ENCODE measurements at regions not wholly inside any gene's neighbourhood (a gene's known extent, or its start where the extent isn't known, plus 50 kb on each side); places are given as distances from the start of the nearest gene placed in this dataset.

DNA sequence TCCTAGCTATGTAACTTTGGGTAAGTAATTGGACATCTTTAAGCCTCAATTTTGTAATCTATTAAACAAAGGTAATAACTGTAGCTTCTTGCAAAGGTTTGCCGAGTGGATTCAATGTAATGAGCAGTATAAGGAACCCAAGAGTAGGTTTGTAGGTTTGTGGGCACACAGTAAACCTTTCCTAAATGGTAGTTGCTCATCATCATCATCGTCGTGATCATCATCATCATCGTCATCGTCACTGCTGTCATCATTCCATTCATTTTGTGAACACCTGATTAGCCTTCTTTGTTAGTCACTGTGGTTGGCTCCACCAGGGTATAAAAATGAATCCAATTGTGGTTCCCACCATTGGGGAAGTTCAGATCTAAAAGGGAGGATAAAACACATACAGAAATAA is 223.1 kb upstream of the KIRREL3 start:
- no peak for DNase-seq (ENCODE audit: low read depth)

DNA sequence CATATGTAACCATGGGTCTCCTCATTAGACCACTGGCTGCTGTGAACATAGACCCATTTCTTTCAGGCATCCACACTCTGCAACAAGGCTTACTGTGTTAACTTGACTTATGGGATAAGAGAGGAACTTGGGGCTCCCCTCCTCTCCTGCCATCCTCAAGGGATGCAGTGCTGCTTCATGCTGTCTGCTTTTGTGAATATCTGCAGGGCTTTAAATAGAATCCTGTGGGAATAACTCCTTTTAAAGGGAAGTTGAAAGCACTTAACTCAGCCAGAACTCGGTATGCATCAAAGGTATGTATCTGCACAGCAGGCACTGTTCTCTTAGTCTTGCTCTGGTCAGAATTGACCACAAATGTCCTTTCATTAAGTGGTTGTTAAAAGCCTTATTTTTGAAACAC is 222.5 kb upstream of the KIRREL3 start:
- no peak for DNase-seq (ENCODE audit: low read depth)

DNA sequence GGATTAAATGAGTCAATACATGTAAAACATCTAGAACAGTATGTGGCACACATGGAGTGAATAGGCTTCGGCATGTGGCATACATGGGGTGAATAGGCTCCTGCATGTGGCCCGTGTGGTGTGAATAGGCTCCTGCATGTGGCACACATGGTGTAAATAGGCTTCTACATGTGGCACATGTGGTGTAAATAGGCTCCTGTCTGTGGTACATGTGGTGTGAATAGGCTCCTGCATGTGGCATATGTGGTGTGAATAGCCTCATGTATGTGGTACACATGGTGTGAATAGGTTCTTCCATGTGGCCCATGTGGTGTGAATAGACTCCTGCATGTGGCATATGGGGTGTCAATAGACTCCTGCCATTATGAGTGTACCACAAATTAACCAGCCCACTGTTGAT is 219.1 kb upstream of the KIRREL3 start:
- DNase-seq (ENCODE audit: low read depth): no peak

DNA sequence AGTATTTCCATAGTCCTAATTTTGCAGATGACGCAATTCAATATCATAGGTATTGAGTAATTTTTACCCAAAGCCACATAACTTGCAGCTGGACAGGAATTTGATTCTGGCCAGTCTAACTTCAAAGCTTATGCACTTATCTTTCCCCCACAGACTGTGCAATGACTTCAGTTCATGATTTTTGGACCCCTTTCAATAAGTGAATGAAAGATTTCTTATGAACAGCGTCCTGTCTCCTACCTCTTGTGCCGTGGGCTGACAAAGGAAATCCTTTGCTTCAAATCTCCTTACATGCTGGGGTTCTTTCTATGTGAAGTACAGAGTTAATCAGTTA is 217.7 kb upstream of the KIRREL3 start:
- DNase-seq (ENCODE audit: low read depth): no peak

DNA sequence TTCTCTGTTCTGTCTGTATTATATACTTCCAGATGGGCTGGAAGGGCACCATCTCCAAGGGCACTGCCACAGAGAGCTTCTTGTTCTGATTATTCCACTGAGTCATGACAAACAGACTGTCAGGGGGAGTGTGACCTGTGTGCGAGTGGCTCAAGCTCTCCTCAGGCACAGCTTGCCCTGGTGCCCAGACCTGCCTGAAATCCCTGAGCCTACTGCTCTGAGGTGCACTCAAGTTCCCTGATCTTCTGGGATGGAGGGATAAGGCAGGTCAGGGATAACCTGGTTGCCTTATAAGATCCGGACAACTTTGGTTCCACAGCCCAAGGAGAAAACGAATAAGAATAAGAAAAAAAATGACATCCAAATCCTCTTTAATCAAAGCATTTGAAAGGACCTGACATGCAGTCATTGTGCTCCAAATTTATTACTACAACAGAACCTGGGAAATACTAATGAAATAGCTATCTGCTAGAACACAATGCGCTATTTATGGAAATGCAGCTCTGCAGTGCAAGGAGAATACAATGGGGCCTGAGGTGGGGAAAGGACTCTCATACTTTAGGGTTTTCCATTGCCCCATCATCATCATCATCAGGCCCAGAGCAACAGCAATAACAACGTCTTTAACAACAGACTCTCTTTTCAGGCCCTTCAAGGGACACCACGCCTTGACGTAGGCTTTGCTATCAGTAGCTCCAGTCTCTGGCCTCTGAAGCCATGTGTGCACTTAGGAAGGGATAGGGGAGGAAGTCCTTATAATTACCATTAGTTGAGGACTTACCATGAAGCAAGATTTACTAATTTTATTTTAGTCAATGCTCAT is 217.1 kb upstream of the KIRREL3 start:
- no peak for DNase-seq (ENCODE audit: low read depth)

DNA sequence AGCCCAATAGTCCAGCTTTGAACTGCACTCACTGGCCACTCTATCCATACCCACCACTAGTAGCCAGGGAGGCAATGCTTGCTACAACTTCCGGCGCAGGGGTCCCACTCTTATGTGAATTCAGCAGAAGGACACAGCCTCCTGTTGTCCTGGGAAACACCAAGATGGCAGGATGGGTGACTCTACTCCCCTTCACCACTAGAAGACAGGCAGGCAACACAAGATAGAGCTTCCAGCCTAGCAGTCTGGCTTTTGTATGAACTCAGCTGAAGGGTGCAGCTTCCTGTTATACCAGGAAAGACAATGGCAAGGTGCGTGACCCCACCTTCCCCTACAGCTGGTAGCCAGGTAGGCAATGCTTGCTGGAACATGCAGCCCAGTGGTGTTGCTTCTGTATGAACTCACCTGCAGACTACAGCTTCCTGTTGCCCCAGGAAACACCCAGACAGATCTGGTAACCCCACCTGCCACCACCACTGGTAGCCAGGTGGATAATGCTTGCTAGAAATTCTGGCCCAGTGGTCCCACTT is 205.2 kb upstream of the KIRREL3 start:
- no peak for DNase-seq (ENCODE audit: low read depth)

DNA sequence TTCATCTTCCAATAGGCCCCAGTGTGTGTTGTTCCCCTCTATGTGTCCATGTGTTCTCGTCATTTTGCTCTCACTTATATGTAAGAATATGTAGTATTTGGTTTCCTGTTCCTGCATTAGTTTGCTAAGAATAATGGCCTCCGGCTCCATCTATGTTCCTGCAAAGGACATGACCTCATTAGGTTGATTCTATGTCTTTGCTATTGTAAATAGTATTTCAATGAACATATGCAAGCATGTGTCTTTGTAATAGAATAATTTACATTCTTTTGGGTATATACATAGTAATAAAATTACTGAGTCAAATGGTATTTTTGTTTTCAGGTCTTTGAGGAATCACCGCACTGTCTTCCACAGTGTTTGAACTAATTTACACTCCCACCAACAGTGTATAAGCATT is 202.9 kb upstream of the KIRREL3 start:
- no peak for DNase-seq (ENCODE audit: low read depth)

DNA sequence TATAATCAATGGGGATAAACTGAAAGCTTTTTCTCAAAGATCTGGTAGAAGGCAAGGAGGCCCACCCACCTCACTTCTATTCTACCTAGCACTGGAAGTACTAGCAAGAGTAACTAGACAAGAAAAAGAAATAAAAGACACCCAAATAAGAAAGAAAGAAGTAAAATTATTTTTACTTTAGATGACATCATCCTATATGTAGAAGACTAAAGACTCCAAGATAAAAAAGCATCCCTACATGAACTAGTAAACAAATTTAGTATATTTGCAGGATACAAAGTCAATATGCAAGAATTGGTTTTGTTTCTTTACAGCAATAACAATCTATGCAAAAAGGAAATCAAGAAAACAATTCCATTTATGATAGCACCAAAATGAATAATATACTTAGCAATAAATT is 201.5 kb upstream of the KIRREL3 start:
- no peak for DNase-seq (ENCODE audit: low read depth)

DNA sequence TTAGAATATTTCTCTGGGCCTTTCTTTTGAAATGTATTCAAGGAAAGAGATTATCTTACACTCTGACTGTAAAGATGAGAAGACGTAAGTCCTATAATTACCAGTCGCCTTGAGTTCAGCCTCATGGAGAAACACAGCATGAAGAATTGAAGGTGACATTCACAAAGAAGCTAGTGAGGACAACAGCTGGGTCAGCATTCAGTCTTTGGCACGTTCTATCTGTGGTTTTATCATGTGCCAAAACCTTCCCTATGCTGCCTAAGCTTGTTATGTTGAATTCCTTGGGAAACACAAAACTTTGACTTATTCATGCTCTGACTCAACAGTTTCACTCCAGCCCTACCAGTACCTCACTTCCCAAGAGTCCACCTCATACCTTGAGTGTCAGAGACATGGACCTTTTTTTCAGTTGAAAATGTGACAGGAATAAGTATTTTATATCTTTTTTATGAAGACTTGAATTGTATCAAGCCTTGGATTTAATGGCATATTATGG is 198.8 kb upstream of the KIRREL3 start:
- DNase-seq (ENCODE audit: low read depth): no peak

DNA sequence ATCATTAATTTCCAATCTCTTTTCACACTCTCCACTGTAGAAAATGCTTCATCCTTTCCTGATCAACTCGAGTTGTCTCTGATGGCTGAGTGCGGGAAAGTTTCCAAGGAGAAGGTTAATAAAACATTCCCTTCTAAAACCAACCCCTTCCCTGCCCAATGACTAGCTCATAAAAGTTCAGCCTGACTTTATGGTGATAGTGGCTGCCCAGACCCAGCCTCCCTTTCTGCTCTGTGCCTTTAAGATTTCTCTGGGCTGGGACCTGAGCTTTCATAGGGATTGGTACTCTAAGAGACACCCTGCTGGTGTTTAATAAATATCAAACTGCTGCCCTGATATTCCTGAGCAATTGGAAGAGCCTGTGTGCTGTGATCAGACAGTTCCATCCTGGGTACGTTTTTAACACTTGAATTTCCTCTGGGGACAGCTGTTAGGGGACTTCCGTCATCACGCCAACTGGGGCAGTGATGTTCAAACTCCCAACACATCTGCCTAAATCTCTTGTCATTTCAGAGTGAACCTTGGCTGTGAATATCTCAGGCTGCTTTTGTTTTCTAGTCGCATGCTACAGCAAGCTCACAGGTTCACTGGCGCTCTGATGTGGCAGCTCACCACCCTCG is 195.0 kb upstream of the KIRREL3 start:
- DNase-seq (ENCODE audit: low read depth): no peak

DNA sequence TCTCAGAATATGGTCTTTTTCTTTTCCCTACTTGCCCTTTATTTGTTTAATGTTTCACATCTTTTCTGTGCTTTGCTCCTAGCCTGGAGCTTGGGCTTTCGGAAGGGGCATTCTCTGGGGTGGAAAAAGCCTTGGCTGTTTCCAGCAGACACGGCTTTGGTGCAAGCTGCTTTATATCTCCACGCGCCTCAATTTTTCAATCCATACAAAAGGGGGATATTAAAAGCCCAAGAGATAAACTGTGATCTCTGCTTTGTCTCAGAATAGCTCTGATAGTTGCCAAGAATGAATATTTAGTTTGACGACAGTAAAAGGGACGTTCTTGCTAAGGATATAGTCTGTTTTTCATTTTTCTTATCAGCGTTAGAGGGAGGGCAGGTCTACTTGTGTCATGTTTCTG is 194.0 kb upstream of the KIRREL3 start:
- no peak for DNase-seq (ENCODE audit: low read depth)

DNA sequence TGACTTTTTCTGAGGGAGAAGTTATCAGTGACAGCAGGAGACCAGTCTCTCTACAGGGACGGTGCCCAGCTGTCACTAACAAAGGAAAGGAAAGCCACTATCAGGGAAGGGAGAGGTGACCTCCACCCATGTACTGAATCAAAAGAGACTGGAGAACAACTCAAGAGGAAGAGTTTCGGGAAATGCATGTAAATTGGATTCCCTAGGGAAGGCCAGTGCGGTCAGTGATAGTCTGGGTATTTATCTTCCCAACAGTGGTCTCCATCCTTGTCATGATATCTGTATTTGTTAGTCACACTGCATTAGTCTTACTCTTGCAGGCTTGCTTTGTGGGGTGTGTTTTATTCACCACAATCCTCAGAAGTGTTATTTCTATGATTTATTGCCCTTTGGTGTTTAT is 193.4 kb upstream of the KIRREL3 start:
- DNase-seq (ENCODE audit: low read depth): no peak

DNA sequence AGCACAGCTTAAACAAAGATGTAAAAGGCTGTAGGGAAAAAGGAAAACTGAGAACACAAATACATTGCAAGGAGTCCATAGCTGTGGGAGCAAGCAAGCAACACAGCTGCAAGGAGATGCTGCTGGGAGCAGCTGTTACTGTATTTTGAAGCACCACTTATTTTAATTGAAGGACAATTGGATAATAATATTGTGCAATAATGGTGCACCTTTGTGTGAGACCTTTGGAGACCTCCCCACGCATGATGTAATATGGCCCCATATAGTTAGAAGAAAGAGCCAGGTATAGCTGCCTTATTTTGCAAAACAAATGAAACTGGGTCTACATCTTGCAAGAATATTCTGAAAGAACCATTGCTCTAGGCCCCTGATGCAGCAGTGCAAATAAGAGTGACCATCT is 191.1 kb upstream of the KIRREL3 start:
- no peak for DNase-seq (ENCODE audit: low read depth)

DNA sequence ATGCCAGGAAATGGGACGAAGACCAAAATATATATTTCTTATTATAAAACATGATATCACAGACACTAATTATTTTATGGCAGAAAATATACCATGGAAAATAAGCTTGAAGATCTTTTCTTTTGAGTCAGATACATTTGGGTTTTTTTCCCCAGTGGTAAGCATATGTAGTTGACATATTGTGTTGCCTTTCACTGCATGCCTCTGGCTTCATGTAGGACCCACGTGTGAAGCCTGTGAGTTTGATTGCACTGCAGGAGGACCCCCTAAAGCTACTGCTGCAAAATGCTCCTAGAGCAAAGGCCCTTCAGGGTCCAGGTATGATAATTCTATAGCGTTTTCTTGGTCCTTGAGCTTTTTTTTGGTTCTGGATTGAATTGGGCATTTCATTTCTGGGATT is 190.7 kb upstream of the KIRREL3 start:
- DNase-seq (ENCODE audit: low read depth): no peak

DNA sequence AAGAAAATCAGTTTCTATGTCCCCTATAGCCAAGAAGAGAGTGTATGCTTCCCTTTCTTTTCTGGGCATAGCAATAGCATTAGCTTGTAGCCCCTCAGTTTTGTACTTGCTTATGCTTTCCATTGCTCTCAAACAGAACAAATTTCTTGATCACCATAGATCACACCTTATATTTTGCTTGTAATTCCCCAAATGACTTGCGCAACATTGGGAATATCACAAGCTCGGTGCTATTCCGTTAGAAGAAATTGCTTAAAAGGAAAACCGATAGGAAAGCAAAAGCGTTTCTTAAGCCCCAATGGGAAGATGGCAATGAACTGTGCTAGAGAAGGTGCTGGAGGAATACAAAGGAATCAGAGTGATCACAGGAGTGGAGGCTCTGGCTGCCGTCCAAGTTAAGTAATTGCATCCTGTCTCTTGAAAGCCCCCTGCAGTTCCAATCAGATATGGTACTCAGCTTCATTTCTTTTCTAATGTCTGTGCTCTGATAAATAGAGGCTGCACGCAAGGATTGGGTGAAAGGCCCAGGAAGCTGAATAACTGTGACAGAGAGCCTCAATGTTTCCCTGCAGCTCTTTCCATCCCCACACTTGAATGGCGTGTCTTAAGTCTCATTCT is 182.1 kb upstream of the KIRREL3 start:
- DNase-seq (ENCODE audit: low read depth): no peak

DNA sequence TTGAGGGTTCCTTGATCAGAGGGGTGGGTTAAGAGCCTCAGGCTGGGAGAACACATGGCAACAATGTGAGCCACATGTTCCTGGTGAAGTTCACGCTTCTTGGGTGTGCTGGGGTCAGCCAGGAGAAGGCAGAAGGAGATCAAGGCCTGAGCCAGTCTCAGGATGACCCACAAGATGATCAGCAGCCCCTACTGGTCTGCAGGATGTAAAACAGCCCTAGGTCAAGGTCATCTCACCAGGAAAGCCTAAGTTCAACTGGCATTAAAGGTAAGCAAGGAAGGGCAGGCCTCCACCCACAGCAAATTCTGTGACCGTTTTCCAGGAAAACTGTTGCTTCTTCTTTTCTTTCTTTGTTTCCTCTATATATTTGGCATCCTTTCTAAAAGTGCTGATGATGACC is 156.7 kb upstream of the KIRREL3 start:
- DNase-seq (ENCODE audit: low read depth): no peak

DNA sequence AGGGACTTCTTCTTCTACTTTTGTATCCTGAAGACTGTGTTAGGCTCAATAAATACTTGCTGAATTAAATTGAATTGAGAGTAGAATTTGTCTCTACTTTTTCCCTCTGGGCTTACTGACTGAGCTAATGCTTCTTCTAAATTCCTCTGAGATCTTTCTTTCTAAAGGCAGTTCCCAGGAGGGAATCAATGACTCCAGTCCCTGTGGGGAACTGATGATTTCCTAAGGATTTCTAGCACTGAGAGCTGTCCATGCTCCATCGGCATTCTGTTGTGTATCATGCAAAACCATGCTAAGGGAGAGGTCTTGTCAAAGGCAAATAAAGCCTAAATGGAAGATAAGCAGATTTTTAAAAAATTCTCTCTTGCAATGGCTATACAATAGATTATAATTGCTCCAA is 148.8 kb upstream of the KIRREL3 start:
- no peak for DNase-seq (ENCODE audit: low read depth)

DNA sequence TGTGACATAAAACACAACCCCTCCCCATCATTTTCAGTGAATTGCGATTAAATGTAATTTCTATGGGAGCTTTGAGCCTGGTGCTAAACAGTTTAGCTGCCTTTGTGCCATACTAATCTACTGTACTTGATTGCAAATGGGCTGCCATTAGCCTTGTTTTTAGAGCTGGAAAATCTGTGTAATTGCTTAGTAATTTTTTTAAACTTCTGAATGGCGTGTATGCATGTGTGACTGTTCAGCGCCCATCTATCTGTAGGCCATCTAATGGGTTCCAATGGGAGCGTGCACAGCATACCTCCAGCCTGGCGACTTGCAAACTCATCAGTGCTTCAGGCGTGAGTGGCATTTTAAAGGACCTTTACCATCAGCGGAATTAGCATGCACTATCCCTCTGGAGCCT is 142.7 kb upstream of the KIRREL3 start:
- DNase-seq (ENCODE audit: low read depth): no peak

DNA sequence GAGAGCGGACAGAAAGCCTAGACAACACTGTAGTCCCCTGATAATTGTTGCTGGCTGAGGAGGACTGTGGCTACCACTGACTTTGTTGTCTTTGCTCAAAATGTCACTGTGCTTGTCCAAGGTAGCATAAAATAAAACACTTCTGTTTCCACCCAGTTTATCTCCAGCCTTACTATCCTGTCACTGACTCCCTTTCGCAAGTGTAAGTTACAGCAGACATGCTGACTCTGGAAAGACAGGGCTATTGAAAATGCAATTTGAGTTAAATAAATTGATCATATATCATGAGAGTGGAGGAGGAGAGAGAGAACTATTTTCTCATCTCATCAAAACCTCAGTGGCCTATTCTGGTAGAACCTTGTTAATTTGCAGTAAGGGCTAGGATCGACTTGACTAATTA is 138.0 kb upstream of the KIRREL3 start:
- DNase-seq (ENCODE audit: low read depth): no peak

DNA sequence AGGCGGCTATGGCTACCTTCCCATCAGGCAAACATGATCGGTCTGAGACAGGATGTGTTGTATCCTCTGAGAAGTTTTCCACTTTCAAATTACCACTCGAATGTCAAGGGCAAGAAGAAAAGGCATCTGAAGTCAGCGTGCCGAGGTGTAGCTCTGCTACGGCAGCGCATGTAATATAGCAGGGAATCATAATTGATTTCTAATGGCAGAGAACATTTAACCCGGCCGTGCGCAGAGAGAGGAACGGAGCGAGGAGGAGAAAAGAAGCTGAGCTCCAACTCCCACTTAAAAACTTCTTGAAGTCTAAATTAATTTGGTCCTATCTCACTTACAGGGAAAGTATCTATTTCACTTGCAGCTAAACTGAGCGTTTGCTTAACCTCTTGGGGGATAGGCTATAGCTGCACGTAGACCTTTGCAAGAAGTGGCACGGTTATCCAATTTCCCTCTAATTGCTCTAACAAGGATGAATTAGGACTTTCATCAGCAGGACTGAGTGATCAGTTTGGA is 137.3 kb upstream of the KIRREL3 start:
- DNase-seq (ENCODE audit: low read depth): no peak

DNA sequence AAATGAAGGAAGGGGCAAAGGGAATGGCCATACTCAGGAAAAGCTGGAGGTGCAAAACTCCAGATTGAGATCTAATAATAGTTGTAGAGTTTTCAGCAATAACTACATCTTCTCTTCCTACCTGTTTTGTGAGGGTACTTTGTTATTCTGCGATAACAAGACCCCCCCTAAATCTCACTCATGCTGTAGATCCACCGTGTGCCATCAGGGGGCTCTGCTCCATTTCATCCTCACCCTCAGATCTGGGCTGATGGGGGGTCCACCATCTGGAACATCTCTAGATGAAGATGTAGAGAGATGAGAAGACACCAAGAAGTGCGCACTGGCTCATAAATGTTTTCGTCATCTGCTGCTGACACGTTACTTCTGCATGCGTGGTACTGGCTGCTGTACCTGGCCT is 135.9 kb upstream of the KIRREL3 start:
- DNase-seq (ENCODE audit: low read depth): no peak

DNA sequence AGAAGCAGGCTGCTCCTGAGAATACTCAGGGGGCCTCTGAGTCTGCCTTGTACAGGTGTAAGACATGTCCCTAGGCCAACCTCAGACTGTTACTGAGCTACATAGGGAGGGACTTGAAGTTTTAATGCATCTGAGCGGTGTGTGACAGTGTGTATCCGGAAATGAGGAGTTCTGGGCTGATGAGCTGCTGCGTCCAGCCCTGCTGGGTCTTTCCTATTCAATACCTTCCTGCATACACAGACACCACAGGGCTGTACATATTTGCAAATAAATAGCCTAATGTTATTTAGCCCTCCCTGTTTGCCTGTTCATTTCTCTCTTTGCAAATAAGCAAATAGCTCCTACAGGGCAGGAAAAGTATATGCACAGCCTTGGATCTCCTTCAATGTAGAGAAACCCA is 134.7 kb upstream of the KIRREL3 start:
- no peak for DNase-seq (ENCODE audit: low read depth)

DNA sequence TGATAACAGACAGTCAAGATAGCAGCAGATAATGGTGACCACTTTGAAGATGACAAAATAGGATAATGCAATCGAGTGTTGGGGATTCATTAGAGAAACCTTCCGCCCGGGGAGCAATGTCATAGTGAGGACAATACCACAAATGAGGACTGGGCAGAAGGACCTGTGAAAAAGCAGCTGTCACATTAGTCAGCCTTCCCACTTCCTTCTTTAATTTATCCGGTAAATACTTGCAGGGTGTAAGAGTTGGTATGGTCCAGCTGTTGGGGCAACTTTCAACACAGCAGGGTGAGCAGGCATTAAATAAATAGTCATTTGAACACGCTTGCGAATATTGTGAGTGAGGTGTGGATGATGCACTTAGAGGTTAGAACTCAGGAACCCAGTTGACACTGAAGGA is 132.5 kb upstream of the KIRREL3 start:
- no peak for DNase-seq (ENCODE audit: low read depth)

Data from stimulated activated CD4-positive, alpha-beta T cell treated with anti-CD3 and anti-CD28 coated beads, Interleukin-2, amount 100 ng/mL, for 4 hours (primary cell).